HEK293 (cell line): ENCODE measurements at regions not wholly inside any gene's neighbourhood (a gene's known extent, or its start where the extent isn't known, plus 50 kb on each side); places are given as distances from the start of the nearest gene placed in this dataset.

Source experiments
- CTCF ChIA-PET: fragments of 350-600 bp; formaldehyde crosslinking; extraction: SDS; loops from one replicate; lab custom pipeline; 2021; ENCODE audit warnings: antibody characterized with exemption; lab: Yijun Ruan, JAX
- POLR2A ChIA-PET: fragments of 300-600 bp; formaldehyde crosslinking; extraction: SDS; loops from one replicate; lab custom pipeline; 2020; ENCODE audit warnings: antibody characterized with exemption, inconsistent platforms; lab: Yijun Ruan, JAX
- H3K27ac ChIP-seq: fragments of 200-500 bp; sonication (Bioruptor generic); 2 replicates; pipeline ENCODE4 v1.5.1; 2014; ENCODE audit warnings: low read depth, low read length, control low read depth, inconsistent platforms; ENCODE audit errors: extremely low read depth
- H3K36me3 ChIP-seq, 2 experiments: fragments of 200-500 bp in 1 of 2; sonication (Bioruptor generic) in 1 of 2; 1 replicate in 1 of 2; 2 replicates in 1 of 2; pipeline ENCODE4 v1.5.1; 2014 to 2017; ENCODE audit warnings: inconsistent platforms in 2 of 2, low read length in 2 of 2; ENCODE audit not compliant: control insufficient read depth in 2 of 2, insufficient read depth in 1 of 2
- H3K4me1 ChIP-seq: fragments of 200-500 bp; sonication (Bioruptor generic); 2 replicates; pipeline ENCODE4 v1.5.1; 2014; ENCODE audit warnings: mild to moderate bottlenecking, low read length, inconsistent platforms; ENCODE audit not compliant: control insufficient read depth, insufficient read depth
- H3K4me3 ChIP-seq: 2 replicates; pipeline ENCODE4 v1.5.1; 2011; ENCODE audit warnings: low read depth, mild to moderate bottlenecking, control low read depth, low read length, moderate library complexity
- H3K9me3 ChIP-seq: fragments of 200-500 bp; sonication (Bioruptor generic); 2 replicates; pipeline ENCODE4 v1.5.1; 2014; ENCODE audit warnings: low read depth, low read length, inconsistent platforms; ENCODE audit not compliant: control insufficient read depth, insufficient read depth
- GLIS1 ChIP-seq: fragments of 450-650 bp; formaldehyde crosslinking; IDR thresholded peaks from 2 replicates; pipeline ENCODE4 v1.5.1; 2016; ENCODE audit warnings: missing biosample characterization, missing genetic modification characterization
- KLF16 ChIP-seq: fragments of 450-650 bp; formaldehyde crosslinking; IDR thresholded peaks from 2 replicates; pipeline ENCODE4 v1.5.1; 2017; ENCODE audit warnings: missing biosample characterization, missing genetic modification characterization
- MEIS1 ChIP-seq: sonication (generic); formaldehyde crosslinking; IDR thresholded peaks from 2 replicates; pipeline ENCODE4 v1.8.1; 2022; ENCODE audit warnings: missing genetic modification reagents, mild to moderate bottlenecking, borderline replicate concordance
- SALL2 ChIP-seq: fragments of 450-650 bp; formaldehyde crosslinking; IDR thresholded peaks from 2 replicates; pipeline ENCODE4 v1.5.0; 2017; ENCODE audit warnings: missing biosample characterization, mild to moderate bottlenecking, missing genetic modification characterization, borderline replicate concordance
- ZFP37 ChIP-seq: fragments of 450-650 bp; formaldehyde crosslinking; IDR thresholded peaks from 2 replicates; pipeline ENCODE4 v1.5.1; 2016; ENCODE audit warnings: missing biosample characterization, missing genetic modification characterization
- ZNF133 ChIP-seq: fragments of 450-650 bp; formaldehyde crosslinking; IDR thresholded peaks from 2 replicates; pipeline ENCODE4 v1.5.1; 2016; ENCODE audit warnings: missing biosample characterization, missing genetic modification characterization
- ZNF138 ChIP-seq: fragments of 450-650 bp; formaldehyde crosslinking; IDR thresholded peaks from 2 replicates; pipeline ENCODE4 v1.5.1; 2016; ENCODE audit warnings: missing biosample characterization, missing genetic modification characterization, borderline replicate concordance
- ZNF140 ChIP-seq: fragments of 450-650 bp; formaldehyde crosslinking; IDR thresholded peaks from 2 replicates; pipeline ENCODE4 v1.5.1; 2016; ENCODE audit warnings: missing biosample characterization, missing genetic modification characterization
- ZNF169 ChIP-seq: fragments of 450-650 bp; formaldehyde crosslinking; IDR thresholded peaks from 2 replicates; pipeline ENCODE4 v1.5.1; 2016; ENCODE audit warnings: missing biosample characterization, missing genetic modification characterization
- ZNF184 ChIP-seq: fragments of 450-650 bp; IDR thresholded peaks from 2 replicates; pipeline ENCODE4 v1.5.1; 2018; ENCODE audit warnings: missing biosample characterization, mild to moderate bottlenecking, missing genetic modification characterization
- ZNF239 ChIP-seq: fragments of 450-650 bp; formaldehyde crosslinking; IDR thresholded peaks from 2 replicates; pipeline ENCODE4 v1.5.1; 2016; ENCODE audit warnings: missing biosample characterization, missing genetic modification characterization
- ZNF248 ChIP-seq: fragments of 450-650 bp; formaldehyde crosslinking; IDR thresholded peaks from 2 replicates; pipeline ENCODE4 v1.5.1; 2017; ENCODE audit warnings: missing biosample characterization, missing genetic modification characterization
- ZNF394 ChIP-seq: fragments of 450-650 bp; formaldehyde crosslinking; IDR thresholded peaks from 2 replicates; pipeline ENCODE4 v1.5.1; 2016; ENCODE audit warnings: missing biosample characterization, missing genetic modification characterization, mild to moderate bottlenecking, moderate library complexity, borderline replicate concordance
- ZNF398 ChIP-seq: fragments of 450-650 bp; formaldehyde crosslinking; IDR thresholded peaks from 2 replicates; pipeline ENCODE4 v1.5.1; 2017; ENCODE audit warnings: missing biosample characterization, missing genetic modification characterization
- ZNF488 ChIP-seq: fragments of 450-650 bp; formaldehyde crosslinking; IDR thresholded peaks from 2 replicates; pipeline ENCODE4 v1.5.1; 2016; ENCODE audit warnings: missing biosample characterization, missing genetic modification characterization
- ZNF513 ChIP-seq: fragments of 450-650 bp; IDR thresholded peaks from 2 replicates; pipeline ENCODE4 v1.5.1; 2018; ENCODE audit warnings: missing biosample characterization, missing genetic modification characterization
- ZNF544 ChIP-seq: fragments of 450-650 bp; formaldehyde crosslinking; IDR thresholded peaks from 2 replicates; pipeline ENCODE4 v1.5.0; 2017; ENCODE audit warnings: missing biosample characterization, missing genetic modification characterization
- ZNF548 ChIP-seq: fragments of 450-650 bp; formaldehyde crosslinking; IDR thresholded peaks from 2 replicates; pipeline ENCODE4 v1.5.1; 2016; ENCODE audit warnings: missing biosample characterization, missing genetic modification characterization
- ZNF558 ChIP-seq: fragments of 450-650 bp; formaldehyde crosslinking; IDR thresholded peaks from 2 replicates; pipeline ENCODE4 v1.5.1; 2016; ENCODE audit warnings: missing biosample characterization, missing genetic modification characterization
- ZNF580 ChIP-seq: fragments of 450-650 bp; formaldehyde crosslinking; IDR thresholded peaks from 2 replicates; pipeline ENCODE4 v1.5.1; 2016; ENCODE audit warnings: missing biosample characterization, missing genetic modification characterization
- ZNF610 ChIP-seq: fragments of 450-650 bp; formaldehyde crosslinking; IDR thresholded peaks from 2 replicates; pipeline ENCODE4 v1.5.1; 2016; ENCODE audit warnings: missing biosample characterization, missing genetic modification characterization, borderline replicate concordance
- ZNF677 ChIP-seq: fragments of 450-650 bp; IDR thresholded peaks from 2 replicates; pipeline ENCODE4 v1.5.0; 2018; ENCODE audit warnings: missing biosample characterization, mild to moderate bottlenecking, missing genetic modification characterization, moderate library complexity
- ZNF704 ChIP-seq: fragments of 450-650 bp; formaldehyde crosslinking; IDR thresholded peaks from 2 replicates; pipeline ENCODE4 v1.5.1; 2016; ENCODE audit warnings: missing biosample characterization, missing genetic modification characterization
- ZNF776 ChIP-seq: fragments of 450-650 bp; formaldehyde crosslinking; IDR thresholded peaks from 2 replicates; pipeline ENCODE4 v1.5.0; 2017; ENCODE audit warnings: missing biosample characterization, missing genetic modification characterization, borderline replicate concordance
- ZSCAN18 ChIP-seq: fragments of 450-650 bp; formaldehyde crosslinking; IDR thresholded peaks from 2 replicates; pipeline ENCODE4 v1.5.1; 2016; ENCODE audit warnings: missing biosample characterization, missing genetic modification characterization
- ZSCAN30 ChIP-seq: fragments of 450-650 bp; IDR thresholded peaks from 2 replicates; pipeline ENCODE4 v1.5.1; 2018; ENCODE audit warnings: missing biosample characterization, mild to moderate bottlenecking, missing genetic modification characterization, moderate library complexity

- Histone ChIP-seq H3K4me3 (no peak overlapping the region), H3K27ac (no peak overlapping the region), H3K9me3 (no peaks in the 10 kb centered on the region), H3K36me3 (no peaks in the 10 kb centered on the region), H3K4me1 (no peaks in the 10 kb centered on the region)
- no peak for TF ChIP-seq ZNF488 (tag by site-specific recombination)
- no peak for TF ChIP-seq ZFP37 (tag by site-specific recombination)
- no peak for TF ChIP-seq ZNF580 (tag by site-specific recombination)
- no peak for TF ChIP-seq KLF16 (tag by site-specific recombination)
- TF ChIP-seq GLIS1, result no peak
- ChIA-PET POLR2A (no interaction called here), CTCF (no interaction called here)
Observed at GRCh38 chr17:54028986-54029580, 206.4 kb downstream of the KIF2B start.

GRCh38 chr17:54029986-54030385 lies 207.3 kb downstream of the KIF2B start:
- POLR2A ChIA-PET, result no interaction called here
- Histone ChIP-seq H3K4me1 (no peaks in the 10 kb centered on the region), H3K4me3 (no peak overlapping the region), H3K36me3 (no peaks in the 10 kb centered on the region), H3K27ac (no peak overlapping the region), H3K9me3 (no peaks in the 10 kb centered on the region)
- TF ChIP-seq ZNF184 (tag by site-specific recombination) (no peak), ZNF133 (tag by site-specific recombination) (no peak), ZNF548 (no peak), ZSCAN30 (tag by site-specific recombination) (no peak), ZNF398 (tag by site-specific recombination) (no peak), ZNF776 (no peak), ZNF544 (tag by site-specific recombination) (no peak), ZNF239 (no peak), ZNF169 (tag by site-specific recombination) (no peak)
- CTCF ChIA-PET, result no interaction called here

GRCh38 chr17:54046570-54046969 lies 223.8 kb downstream of the KIF2B start:
- H3K4me3 ChIP-seq, result no peak overlapping the region
- no peaks in the 10 kb centered on the region for H3K36me3 ChIP-seq
- no peak for TF ChIP-seq ZNF610 (tag by site-specific recombination)
- TF ChIP-seq ZNF248 (tag by site-specific recombination), result no peak
- no peak for TF ChIP-seq ZSCAN30 (tag by site-specific recombination)
- no peak for TF ChIP-seq MEIS1 (CRISPR knock-in tag)
- TF ChIP-seq ZNF140, result no peak
- TF ChIP-seq ZNF513, result no peak
- TF ChIP-seq ZSCAN18 (tag by site-specific recombination), result no peak
- TF ChIP-seq ZNF558 (tag by site-specific recombination), result no peak
- TF ChIP-seq SALL2 (tag by site-specific recombination), result no peak
- no peak for TF ChIP-seq ZNF394 (tag by site-specific recombination)
- no peak for TF ChIP-seq ZNF677 (tag by site-specific recombination)
- TF ChIP-seq ZNF704 (tag by site-specific recombination), result no peak
- TF ChIP-seq ZNF138 (tag by site-specific recombination), result no peak
- TF ChIP-seq ZNF776, result no peak
- TF ChIP-seq, all 188 proteins: peak for 0
- POLR2A ChIA-PET, result no interaction called here
- H3K9me3 ChIP-seq, result no peaks in the 10 kb centered on the region
- no peak overlapping the region for H3K27ac ChIP-seq
- H3K4me1 ChIP-seq, result no peaks in the 10 kb centered on the region
- CTCF ChIA-PET, result no interaction called here
